ENCODE measurements at regions not wholly inside any gene's neighbourhood (a gene's known extent, or its start where the extent isn't known, plus 50 kb on each side); places are given as distances from the start of the nearest gene placed in this dataset.

DNA sequence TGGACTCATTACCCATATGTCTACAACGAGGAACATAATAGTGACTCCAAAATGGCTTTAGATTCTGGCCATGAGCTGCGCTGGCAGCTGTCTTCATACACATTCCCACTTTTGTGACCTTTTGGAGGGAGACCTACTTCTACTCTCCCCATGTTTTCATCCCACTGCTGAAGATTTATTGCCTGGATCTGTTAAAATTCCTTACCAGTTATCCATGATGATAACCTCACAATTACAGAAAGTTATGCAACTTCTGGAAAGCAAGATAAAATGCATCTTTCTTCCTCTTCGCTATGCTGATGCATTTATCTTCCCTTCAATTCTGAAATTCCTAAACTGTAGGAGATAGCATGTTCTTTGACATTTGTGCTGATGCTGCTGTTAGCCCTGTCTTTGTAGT is 855.3 kb downstream of the SLC4A3 start:
- Mint-ChIP-seq H3K4me1 (no peaks in the 10 kb centered on the region), H3K4me3 (no peak overlapping the region), H3K9me3 (no peaks in the 10 kb centered on the region), H3K27ac (no peak overlapping the region), H3K36me3 (no peaks in the 10 kb centered on the region), H3K27me3 (no peaks in the 10 kb centered on the region)
- no peak for DNase-seq

DNA sequence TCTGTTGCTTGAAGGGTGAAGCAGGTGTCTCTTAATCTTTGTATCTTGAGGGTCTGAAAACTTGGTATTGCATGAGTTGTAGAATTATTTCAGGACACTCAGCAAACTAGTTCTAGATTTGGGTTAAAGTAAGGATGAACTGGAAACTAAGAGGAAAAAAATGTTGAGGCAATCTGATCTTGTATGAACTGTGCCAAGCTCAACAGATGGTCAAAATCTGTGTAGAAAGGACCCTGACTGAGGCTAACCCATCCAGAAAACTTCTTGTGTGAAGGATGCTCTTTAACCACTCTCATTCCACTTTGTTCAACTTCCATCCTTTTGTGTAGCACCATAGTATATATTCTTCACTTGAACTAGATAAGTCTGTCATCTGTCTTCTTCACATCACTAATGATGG is 861.7 kb downstream of the SLC4A3 start:
- Mint-ChIP-seq H3K27me3 (no peaks in the 10 kb centered on the region), H3K4me1 (no peaks in the 10 kb centered on the region), H3K9me3 (no peaks in the 10 kb centered on the region), H3K36me3 (no peaks in the 10 kb centered on the region), H3K4me3 (no peak overlapping the region), H3K27ac (no peak overlapping the region)
- no peak for DNase-seq

DNA sequence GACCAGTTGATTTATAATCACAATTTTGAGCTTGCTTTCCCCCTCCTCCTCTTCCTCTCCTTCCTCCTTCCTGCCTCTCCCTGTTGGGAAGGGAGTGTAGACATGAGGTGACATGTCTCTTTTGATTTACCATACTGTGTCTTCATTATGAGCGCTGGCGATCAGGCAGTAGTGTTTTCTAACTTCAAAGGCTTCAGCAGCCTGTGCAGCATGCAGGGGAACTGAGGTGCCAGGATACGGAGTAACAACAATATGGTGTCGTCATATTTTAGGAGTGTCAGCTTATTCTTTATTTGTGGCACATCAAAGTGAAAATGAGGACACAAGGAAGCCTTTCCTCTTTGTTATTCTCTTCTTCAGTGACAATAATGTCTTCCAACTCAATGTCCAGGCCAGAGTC is 864.2 kb downstream of the SLC4A3 start:
- Mint-ChIP-seq H3K27ac (no peak overlapping the region), H3K4me1 (no peaks in the 10 kb centered on the region), H3K27me3 (no peaks in the 10 kb centered on the region), H3K9me3 (no peaks in the 10 kb centered on the region), H3K36me3 (no peaks in the 10 kb centered on the region), H3K4me3 (no peak overlapping the region)
- no peak for DNase-seq

DNA sequence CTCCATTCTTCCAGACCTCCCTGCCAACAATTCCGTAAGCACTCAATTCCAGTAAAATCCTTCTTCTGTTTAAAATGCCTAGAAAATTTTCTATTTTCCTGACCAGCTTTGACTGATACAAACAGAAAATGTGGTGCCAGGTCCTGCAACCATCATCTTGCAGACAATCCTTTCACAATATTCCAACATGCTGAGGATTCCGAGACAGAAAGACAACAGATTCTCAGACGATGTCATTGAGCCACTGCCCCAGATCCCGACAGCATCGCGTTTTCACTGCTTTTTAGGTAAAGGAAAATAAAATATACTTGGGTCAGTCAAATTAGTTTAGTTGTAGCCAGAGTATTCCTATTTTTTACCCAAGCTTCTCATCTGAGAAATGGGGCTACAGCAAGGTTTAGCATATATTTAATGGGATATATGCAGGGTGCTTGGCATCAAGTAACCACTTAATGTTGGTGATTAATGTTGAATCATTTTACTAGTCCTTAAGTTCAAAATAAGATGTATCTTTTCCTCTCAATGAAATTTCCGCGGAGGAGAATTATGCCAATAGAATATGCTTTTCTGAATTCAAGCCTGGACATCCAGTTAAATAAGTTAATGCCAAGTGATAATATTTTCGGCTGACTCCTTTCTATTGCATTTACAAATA is 866.6 kb downstream of the SLC4A3 start:
- H3K27ac Mint-ChIP-seq: no peak overlapping the region
- no peaks in the 10 kb centered on the region for H3K36me3 Mint-ChIP-seq
- no peaks in the 10 kb centered on the region for H3K4me1 Mint-ChIP-seq
- no peak for DNase-seq
- H3K27me3 Mint-ChIP-seq: no peaks in the 10 kb centered on the region
- no peak overlapping the region for H3K4me3 Mint-ChIP-seq
- H3K9me3 Mint-ChIP-seq: no peaks in the 10 kb centered on the region

DNA sequence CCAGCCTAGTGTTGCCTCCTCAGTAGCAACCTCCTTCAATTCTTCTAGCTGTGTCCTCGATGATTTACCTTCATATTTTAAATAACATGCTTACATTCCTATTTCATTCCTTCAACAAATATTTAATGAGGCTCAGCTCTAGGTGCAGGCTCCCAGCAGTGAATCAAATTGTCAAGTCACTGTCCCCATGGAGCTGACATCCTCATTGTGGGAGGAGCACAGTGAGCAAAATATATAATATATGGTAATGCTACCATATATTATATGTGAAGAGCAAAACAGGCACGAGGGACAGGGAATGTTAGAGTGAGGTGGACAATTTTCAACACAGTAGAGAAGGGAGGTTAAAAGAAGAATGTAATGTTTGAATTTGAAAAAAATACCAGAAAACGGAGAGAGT is 869.1 kb downstream of the SLC4A3 start:
- Mint-ChIP-seq H3K27ac (no peak overlapping the region), H3K36me3 (no peaks in the 10 kb centered on the region), H3K27me3 (no peaks in the 10 kb centered on the region), H3K9me3 (no peaks in the 10 kb centered on the region), H3K4me3 (no peak overlapping the region), H3K4me1 (no peaks in the 10 kb centered on the region)
- no peak for DNase-seq

DNA sequence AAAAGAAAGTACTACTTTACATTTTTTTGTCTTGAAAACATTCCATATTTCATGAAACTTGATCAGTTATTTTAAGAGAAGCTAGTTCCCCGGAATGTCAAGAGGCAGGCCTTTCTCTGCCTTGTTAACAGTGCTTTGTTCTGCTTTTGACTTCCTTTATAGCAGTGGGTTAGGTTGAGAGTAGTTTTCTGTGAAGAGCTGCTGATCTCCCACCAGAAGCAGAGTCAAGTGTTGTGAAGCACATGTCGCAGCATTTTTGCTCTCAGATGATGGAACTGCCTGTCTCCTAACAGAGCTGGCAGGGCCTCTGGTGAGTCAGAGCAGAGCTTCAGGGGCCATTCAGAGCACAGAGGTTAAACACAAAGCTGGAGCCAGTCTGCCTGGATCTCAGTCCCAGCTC is 871.8 kb downstream of the SLC4A3 start:
- Mint-ChIP-seq H3K36me3 (no peaks in the 10 kb centered on the region), H3K4me1 (no peaks in the 10 kb centered on the region), H3K4me3 (no peak overlapping the region), H3K9me3 (no peaks in the 10 kb centered on the region), H3K27me3 (no peaks in the 10 kb centered on the region), H3K27ac (no peak overlapping the region)
- no peak for DNase-seq

DNA sequence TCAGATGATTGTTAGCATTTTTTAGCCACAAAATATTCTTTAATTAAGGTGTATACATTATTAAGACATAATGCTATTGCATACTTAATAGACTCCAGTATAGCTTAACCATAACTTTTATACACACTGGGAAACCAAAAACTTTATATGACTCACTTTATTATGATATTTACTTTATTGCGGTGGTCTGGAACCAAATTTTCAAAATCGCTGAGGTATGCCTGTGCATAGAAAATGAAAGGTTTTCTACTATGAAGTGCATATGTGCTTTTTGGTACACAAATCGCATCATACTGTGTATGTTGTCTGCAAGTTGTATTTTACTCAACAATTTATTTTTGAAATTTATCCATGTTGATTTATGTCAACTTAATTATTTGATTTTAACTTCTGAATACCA is 875.1 kb downstream of the SLC4A3 start:
- Mint-ChIP-seq H3K4me1 (no peaks in the 10 kb centered on the region), H3K9me3 (no peaks in the 10 kb centered on the region), H3K4me3 (no peak overlapping the region), H3K27me3 (no peaks in the 10 kb centered on the region), H3K27ac (no peak overlapping the region), H3K36me3 (no peaks in the 10 kb centered on the region)
- no peak for DNase-seq

DNA sequence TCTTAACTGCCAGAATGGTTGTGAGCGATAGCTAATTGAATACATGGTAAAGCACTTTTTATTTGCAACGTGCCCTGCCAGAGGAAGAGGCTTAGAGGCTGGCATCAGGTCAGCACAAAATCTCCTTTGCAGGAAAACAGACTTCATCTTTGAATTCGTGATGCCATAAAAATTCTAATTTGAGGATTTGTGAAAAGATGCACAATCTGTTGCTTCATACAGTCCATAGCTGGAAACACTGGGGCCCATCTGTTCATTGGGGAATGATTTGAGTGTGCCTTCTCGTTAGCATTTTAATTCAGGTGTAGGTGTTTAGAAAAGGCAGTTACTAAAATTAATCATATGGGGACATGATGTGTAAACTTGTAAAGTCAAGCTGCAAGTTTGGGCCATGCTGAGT is 876.0 kb downstream of the SLC4A3 start:
- H3K27ac Mint-ChIP-seq: no peak overlapping the region
- H3K9me3 Mint-ChIP-seq: no peaks in the 10 kb centered on the region
- H3K36me3 Mint-ChIP-seq: no peaks in the 10 kb centered on the region
- no peaks in the 10 kb centered on the region for H3K27me3 Mint-ChIP-seq
- H3K4me3 Mint-ChIP-seq: no peak overlapping the region
- H3K4me1 Mint-ChIP-seq: no peaks in the 10 kb centered on the region
- DNase-seq: no peak

DNA sequence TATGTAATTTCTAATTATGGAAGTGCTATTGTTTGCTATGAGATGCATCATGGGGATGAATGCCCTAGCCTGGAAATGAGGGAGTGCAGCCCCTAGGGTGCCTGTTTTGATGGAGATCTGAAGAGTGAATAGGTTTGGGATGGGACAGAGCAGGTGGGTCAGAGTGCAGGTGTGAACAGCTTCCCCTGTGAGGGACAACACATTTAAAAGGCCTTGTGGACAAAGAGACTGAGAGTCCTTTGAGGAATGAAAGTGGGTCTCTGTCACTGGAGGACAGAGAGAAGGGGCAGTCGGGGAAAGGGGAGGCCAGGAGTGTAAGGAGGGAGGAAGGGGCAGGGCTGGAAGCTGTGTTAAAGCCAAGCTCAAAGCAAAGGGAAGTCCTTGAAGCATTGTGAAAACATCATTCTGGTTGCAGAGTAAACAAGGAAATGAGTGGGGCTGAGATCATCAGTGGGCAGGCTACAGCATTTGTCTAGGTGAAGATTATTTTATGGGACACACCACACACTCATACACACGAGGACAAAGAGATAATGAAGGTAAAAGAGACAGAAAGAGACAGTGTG is 877.6 kb downstream of the SLC4A3 start:
- Mint-ChIP-seq H3K4me3 (no peak overlapping the region), H3K36me3 (no peaks in the 10 kb centered on the region), H3K27ac (no peak overlapping the region), H3K9me3 (no peaks in the 10 kb centered on the region), H3K4me1 (no peaks in the 10 kb centered on the region), H3K27me3 (no peaks in the 10 kb centered on the region)
- DNase-seq: no peak

DNA sequence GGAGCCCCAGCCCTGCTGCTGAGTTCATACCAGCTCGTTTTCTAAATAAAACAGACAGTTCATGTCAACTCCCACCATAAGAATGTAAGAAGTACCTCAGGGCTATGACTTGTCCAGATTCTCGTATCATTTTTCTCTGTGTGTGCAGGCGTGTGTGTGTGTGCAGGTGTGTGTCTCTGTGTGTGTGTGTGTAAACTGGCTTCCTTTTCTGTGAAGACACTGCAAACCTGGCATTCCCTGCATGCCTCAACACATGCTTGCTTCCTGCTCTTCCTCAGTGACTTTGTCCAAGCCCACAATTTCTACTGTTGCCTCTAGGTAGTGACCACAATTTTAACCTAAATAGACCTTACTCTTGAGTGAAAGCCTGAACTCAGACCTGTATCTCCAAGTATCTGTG is 879.0 kb downstream of the SLC4A3 start:
- H3K27ac Mint-ChIP-seq: no peak overlapping the region

DNA sequence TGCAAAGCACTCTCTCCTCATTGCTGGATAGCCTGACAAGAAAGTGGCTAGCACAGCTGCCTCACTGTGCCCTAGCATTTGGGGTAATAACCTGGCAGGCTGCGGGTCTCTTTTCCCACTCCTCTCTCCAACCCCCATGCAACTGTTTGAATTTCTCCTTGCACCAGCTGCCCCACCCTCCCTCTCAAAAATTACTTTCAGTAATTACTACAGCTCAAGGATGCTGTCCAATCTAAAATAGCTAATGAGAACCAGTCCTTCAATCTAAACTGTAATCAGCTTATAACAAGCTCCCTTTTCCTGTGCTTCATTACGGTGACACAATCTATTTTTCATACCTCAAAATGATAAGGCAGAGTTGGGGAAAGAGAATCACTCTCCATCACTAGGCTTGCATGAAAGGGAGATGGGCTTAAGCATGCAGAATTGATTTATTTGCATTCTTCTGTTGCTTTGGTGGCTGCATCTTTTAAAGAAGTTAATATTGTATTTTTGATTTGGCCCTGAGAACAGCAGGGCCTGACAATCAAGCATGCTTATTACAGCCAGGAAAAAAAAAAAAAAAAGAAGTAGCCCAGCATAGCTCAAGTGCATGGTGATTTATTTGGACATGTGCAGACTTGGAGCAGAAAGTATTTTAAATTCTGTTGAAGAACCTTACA is 881.8 kb downstream of the SLC4A3 start:
- Mint-ChIP-seq H3K27me3 (no peaks in the 10 kb centered on the region), H3K36me3 (no peaks in the 10 kb centered on the region), H3K27ac (no peak overlapping the region), H3K4me1 (no peaks in the 10 kb centered on the region), H3K9me3 (no peaks in the 10 kb centered on the region), H3K4me3 (no peak overlapping the region)
- no peak for DNase-seq

More for the DNA sequence above, 879.0 kb downstream of the SLC4A3 start:
- no peaks in the 10 kb centered on the region for H3K4me1 Mint-ChIP-seq
- H3K4me3 Mint-ChIP-seq: no peak overlapping the region
- H3K27me3 Mint-ChIP-seq: no peaks in the 10 kb centered on the region
- no peak for DNase-seq
- H3K9me3 Mint-ChIP-seq: no peaks in the 10 kb centered on the region
- no peaks in the 10 kb centered on the region for H3K36me3 Mint-ChIP-seq

DNA sequence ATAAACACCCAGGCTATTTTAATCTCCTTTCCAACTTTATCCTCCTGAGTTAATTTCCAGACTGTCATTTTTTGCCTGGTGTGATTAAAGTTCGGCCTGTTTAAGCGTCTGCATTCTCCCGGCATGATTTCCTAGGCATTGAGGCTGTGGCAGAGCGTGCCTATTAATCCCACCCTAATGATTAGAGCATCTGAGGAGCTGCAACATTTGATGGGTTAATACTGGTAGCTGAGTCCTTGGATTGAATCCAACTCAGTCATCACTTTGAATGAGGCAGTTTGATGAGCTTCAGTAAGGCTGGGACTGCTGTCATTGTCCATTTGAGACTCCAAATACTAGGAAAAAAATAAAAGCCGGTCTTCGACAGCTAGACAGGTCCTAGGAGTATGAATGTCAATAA is 882.5 kb downstream of the SLC4A3 start:
- H3K4me1 Mint-ChIP-seq: no peaks in the 10 kb centered on the region
- H3K36me3 Mint-ChIP-seq: no peaks in the 10 kb centered on the region
- no peak overlapping the region for H3K27ac Mint-ChIP-seq
- no peaks in the 10 kb centered on the region for H3K27me3 Mint-ChIP-seq
- no peak for DNase-seq
- no peak overlapping the region for H3K4me3 Mint-ChIP-seq
- H3K9me3 Mint-ChIP-seq: no peaks in the 10 kb centered on the region

DNA sequence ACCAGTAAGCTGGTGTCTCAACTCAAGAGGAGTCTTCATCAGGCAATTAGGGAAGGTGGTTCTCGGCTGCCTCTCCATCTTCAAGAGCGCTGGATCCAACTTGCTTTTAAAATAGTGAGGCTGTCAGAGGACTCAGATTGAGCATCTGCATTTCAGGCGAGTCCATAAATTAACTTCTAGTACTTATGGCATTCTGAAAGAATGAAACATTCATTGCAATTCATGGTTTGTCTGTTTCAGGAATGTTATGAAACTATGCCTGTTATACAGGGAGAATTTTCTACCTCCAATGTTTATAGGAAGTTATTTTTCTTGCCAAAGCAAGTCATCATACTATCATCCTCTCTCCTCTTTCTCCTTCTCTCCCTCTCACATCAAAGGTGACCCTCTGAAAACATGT is 883.2 kb downstream of the SLC4A3 start:
- Mint-ChIP-seq H3K4me1 (no peaks in the 10 kb centered on the region), H3K36me3 (no peaks in the 10 kb centered on the region), H3K9me3 (no peaks in the 10 kb centered on the region), H3K27ac (no peak overlapping the region), H3K27me3 (no peaks in the 10 kb centered on the region), H3K4me3 (no peak overlapping the region)
- no peak for DNase-seq

DNA sequence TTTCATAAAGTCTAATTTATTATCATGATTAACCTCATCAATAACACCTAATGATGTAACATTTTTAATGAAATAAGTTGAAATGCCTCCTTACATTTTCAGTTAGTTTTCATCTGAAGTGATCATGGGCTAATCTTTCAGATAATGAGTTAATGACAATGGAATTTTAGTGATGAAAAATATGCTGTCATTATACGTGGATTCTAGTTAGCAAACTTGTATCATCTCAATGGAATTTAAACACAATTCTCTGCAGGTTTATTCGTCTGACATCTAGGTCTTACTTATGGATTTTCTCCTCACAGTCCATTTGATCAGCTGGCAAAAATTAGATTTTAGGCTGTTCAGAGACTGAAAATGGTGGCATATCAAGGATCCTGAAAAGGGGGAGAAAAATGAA is 885.0 kb downstream of the SLC4A3 start:
- no peaks in the 10 kb centered on the region for H3K27me3 Mint-ChIP-seq
- no peak for DNase-seq
- no peaks in the 10 kb centered on the region for H3K9me3 Mint-ChIP-seq
- no peaks in the 10 kb centered on the region for H3K36me3 Mint-ChIP-seq
- H3K27ac Mint-ChIP-seq: no peak overlapping the region
- H3K4me3 Mint-ChIP-seq: no peak overlapping the region
- no peaks in the 10 kb centered on the region for H3K4me1 Mint-ChIP-seq

DNA sequence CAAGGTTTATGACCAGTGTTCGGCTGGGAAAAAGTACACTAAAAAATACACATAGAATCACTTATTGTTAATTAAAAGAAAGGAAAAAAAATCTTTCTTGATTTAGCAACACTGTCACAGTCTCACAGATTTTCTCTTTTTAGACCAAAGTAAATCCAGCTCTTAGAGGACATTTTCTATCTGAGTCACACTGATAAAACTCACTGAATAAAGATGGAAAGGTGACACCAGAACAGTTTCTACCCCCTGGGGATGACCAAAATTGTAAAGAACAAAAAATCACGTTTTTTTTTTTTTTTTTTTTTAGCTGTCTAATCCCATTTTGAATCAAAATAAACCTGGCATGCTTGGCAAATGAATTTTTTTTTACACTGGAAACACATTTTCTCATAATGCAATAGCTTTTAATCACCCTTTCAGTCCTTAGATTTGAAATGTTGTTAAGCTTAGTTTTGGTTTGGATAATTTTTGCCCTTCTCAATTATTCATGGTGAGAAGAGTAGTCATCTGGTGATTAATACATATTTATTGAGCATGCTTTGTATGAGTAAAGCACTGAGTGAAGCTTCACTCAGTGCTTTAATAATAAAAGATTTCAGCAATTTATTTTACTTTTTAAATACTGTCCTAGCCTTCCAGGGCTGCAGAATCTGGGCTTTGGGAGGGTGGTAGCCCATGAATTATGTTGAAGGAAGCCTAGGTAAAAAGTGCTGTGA is 886.3 kb downstream of the SLC4A3 start:
- Mint-ChIP-seq H3K4me1 (no peaks in the 10 kb centered on the region), H3K27ac (no peak overlapping the region), H3K36me3 (no peaks in the 10 kb centered on the region), H3K9me3 (no peaks in the 10 kb centered on the region), H3K27me3 (no peaks in the 10 kb centered on the region), H3K4me3 (no peak overlapping the region)
- no peak for DNase-seq

DNA sequence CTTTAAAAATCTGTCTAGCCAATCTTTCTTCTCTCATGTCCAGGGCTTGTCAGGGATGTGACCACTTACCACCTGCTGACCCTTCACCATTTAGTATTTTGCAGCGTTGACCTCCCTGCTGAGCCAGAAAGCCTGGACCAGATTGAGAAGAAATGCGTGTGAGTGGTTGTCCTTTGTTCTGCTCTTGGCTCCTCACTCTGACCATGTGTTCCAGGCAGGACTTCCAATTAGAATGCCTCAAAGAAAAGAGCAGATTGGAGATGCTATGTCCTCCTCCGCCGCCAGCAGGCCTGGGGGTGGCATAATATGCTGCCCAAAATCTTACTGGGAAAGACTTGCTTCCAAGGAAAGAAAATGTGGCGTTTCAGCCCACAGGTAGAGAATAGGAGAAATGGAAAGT is 894.1 kb downstream of the SLC4A3 start:
- Mint-ChIP-seq H3K9me3 (peaks cover 11% of the 10 kb centered on the region), H3K27me3 (no peaks in the 10 kb centered on the region), H3K4me1 (no peaks in the 10 kb centered on the region), H3K27ac (no peak overlapping the region), H3K4me3 (no peak overlapping the region), H3K36me3 (no peaks in the 10 kb centered on the region)
- no peak for DNase-seq

Data from activated naive CD8-positive, alpha-beta T cell treated with anti-CD3 and anti-CD28 coated beads for 36 hours (primary cell).